ENCODE measurements at regions not wholly inside any gene's neighbourhood (a gene's known extent, or its start where the extent isn't known, plus 50 kb on each side); places are given as distances from the start of the nearest gene placed in this dataset.
A peak's percentile ranks its signal among the peaks of the same experiment; 100 is the strongest.

DNA sequence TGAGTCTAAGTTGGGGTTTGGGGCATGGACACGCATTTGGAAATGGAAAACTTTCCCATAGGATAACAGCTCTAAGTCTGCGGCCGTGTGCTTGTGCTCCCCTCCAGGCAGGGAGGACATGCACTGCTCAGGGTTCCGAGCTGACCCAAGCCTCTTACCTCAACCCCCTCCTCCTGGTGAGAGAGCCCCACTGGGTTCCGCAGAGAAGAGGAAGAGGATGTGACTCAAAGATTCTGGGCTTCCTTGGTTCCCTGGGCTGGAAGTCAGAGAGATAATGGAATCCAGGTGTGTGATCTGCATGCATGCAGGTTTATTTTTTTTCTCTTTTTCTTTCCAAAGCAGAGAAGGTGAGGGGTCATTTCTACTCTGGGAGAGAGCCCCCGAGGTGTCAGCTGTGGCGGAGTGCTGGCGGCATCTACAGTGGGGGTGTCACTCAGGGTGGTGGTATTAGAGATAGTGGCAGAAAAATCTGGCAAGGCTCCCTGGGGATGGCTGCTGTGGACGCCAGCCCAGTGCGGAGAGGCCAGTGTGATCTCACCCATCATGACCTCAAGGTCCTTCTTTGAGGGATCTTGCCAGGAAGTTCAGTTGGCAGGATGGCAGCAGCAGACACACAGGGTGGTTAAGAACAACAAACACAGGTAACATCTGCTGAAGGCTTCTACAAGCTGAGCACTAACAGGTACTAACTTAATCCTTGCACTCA is 168.7 kb upstream of the HAND2 start:
- TF ChIP-seq, protein P1, sequence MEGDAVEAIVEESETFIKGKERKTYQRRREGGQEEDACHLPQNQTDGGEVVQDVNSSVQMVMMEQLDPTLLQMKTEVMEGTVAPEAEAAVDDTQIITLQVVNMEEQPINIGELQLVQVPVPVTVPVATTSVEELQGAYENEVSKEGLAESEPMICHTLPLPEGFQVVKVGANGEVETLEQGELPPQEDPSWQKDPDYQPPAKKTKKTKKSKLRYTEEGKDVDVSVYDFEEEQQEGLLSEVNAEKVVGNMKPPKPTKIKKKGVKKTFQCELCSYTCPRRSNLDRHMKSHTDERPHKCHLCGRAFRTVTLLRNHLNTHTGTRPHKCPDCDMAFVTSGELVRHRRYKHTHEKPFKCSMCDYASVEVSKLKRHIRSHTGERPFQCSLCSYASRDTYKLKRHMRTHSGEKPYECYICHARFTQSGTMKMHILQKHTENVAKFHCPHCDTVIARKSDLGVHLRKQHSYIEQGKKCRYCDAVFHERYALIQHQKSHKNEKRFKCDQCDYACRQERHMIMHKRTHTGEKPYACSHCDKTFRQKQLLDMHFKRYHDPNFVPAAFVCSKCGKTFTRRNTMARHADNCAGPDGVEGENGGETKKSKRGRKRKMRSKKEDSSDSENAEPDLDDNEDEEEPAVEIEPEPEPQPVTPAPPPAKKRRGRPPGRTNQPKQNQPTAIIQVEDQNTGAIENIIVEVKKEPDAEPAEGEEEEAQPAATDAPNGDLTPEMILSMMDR (IDR thresholded peaks at IDR 0.05; ENCODE audit: low read depth, low read length), result no peak
- H3K4me3 ChIP-seq (replicated peaks in 1 of 2; ENCODE audit: low read depth in 2 of 2, low read length in 2 of 2), result no peak overlapping the region
- peak in 1 of 2 donors; percentile 2 for DNase-seq (ENCODE audit: low read depth in 2 of 2)

DNA sequence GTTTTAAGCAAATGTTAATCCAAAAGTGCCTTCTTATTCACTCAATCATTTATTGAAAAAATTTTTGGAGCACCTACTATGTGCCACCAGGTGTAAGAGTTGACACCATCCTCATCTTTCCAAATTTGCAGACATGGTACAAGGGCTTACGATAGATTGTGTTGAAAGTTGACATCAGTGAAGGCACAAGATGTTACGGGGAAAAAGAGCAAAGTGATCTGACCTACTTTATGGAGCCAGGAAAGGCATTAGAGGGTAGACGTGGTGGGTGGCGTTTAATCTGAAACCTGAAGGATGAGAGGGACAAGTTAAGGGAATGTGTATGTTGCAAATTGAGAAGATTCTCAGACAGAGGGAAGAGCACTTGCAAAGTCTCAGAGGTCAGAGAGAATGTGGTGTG is 167.8 kb upstream of the HAND2 start:
- TF ChIP-seq, protein P1 (IDR thresholded peaks at IDR 0.05; ENCODE audit: low read depth, low read length), result no peak
- no peak for DNase-seq (ENCODE audit: low read depth in 2 of 2)
- H3K4me3 ChIP-seq (replicated peaks in 1 of 2; ENCODE audit: low read depth in 2 of 2, low read length in 2 of 2), result no peak overlapping the region

DNA sequence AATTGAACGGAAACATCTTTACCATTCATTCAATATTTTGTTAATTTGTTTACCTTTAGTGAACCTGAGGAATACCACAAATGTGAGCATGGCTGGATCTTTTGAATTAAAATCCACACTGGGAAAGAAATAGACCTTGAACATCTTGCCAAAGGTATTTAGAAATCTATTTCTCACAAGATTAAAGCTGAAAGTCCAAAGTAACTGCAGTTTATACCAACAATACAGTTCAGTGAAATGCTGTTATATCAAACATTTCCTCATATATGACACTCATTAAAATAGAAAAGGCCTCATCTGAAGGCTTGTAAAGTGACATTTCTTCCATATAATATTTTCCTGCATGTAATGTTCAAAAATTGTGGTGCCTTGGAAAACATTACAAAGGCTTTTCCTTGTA is 166.5 kb upstream of the HAND2 start:
- H3K4me3 ChIP-seq (replicated peaks in 1 of 2; ENCODE audit: low read depth in 2 of 2, low read length in 2 of 2), result no peak overlapping the region
- TF ChIP-seq, protein P1 (IDR thresholded peaks at IDR 0.05; ENCODE audit: low read depth, low read length), result no peak
- DNase-seq (ENCODE audit: low read depth in 2 of 2), result no peak

DNA sequence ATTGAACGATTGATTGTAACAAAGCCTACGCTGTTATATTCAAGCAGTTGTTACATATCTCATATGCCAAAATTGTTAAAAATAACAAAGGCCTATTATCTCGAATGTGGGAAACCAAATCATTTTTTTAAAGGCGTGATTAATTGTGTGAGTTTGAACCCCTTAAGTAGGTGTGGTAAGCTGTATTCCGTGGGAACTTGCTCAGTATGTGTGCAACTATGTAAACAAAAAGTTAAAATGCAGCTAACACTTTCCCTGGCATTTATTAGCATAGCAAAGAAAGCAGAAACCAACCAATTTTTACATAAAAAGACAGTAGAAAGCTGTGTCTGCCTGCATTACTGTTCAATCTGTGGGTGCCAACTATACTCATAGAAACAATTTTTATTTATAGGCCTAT is 166.0 kb upstream of the HAND2 start:
- no peak overlapping the region for H3K4me3 ChIP-seq (replicated peaks in 1 of 2; ENCODE audit: low read depth in 2 of 2, low read length in 2 of 2)
- DNase-seq (ENCODE audit: low read depth in 2 of 2), result no peak
- TF ChIP-seq, protein P1 (IDR thresholded peaks at IDR 0.05; ENCODE audit: low read depth, low read length), result no peak

DNA sequence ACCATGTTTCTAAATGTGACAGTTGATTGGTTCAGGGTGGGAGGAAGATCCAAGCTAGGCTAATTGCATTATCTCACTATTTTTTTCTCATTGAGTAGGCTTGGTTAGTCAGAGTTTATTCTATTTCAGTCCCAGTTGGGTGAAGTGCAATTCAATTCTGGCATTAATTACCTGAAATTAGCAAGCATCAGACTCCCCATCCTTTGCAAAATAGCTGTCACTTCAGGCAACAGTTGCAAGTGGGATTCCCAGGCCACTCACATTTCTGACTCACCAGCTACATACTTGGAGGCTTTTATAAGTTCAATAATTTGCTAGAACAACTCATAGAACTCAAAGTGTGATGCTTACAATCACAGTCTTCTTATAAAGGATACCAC is 155.8 kb upstream of the HAND2 start:
- TF ChIP-seq, protein P1 (IDR thresholded peaks at IDR 0.05; ENCODE audit: low read depth, low read length), result no peak
- no peak overlapping the region for H3K4me3 ChIP-seq (replicated peaks in 1 of 2; ENCODE audit: low read depth in 2 of 2, low read length in 2 of 2)

DNA sequence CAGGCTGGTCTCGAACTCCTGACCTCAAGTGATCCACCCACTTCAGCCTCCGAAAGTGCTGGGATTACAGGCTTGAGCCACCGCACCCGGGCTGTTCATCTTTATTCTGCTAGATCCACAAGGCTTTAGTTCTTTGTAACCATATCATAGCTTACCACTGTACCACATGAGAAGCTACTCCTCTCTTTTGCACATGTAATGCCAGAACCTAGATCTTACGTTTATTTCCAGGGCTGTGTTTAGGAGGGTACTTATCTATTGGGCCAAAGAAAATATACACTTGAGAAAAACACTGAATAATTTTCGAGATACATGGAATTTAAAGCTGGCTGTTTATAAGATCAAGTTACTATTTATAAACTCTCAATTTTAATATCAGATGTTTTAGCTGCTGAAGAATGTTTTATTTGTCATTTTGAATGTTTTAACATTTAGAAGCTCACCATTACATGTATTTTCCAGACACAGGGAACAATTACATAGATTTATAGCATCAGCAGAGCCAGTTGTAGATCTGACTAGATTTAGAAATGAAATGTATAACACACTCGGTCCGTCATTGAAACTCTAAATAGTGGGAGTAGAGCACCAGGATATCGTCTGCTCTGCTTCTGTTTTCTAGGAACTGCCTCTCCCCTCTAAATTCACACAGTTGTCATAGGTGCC is 155.3 kb upstream of the HAND2 start:
- no peak overlapping the region for H3K4me3 ChIP-seq (replicated peaks in 1 of 2; ENCODE audit: low read depth in 2 of 2, low read length in 2 of 2)
- TF ChIP-seq, protein P1 (IDR thresholded peaks at IDR 0.05; ENCODE audit: low read depth, low read length), result no peak
- DNase-seq (ENCODE audit: low read depth in 2 of 2), result no peak

More for the DNA sequence above, 155.8 kb upstream of the HAND2 start:
- no peak for DNase-seq (ENCODE audit: low read depth in 2 of 2)
